HL-60 (cell line): ENCODE measurements at regions not wholly inside any gene's neighbourhood (a gene's known extent, or its start where the extent isn't known, plus 50 kb on each side); places are given as distances from the start of the nearest gene placed in this dataset.

Source experiments
- CTCF ChIP-seq: IDR thresholded peaks from one replicate; pipeline ENCODE4 v1.5.1; 2011; ENCODE audit warnings: low read length, control low read depth, inconsistent platforms; ENCODE audit not compliant: insufficient read depth
- POLR2AphosphoS5 ChIP-seq: IDR thresholded peaks from 2 replicates; pipeline ENCODE4 v1.6.1; 2012; ENCODE audit warnings: low read depth
- REST ChIP-seq: IDR thresholded peaks from 2 replicates; pipeline ENCODE4 v1.6.1; 2012; ENCODE audit warnings: low read depth; ENCODE audit not compliant: insufficient replicate concordance

GRCh38 chr5:104400941-104401340, 838.4 kb upstream of the NUDT12 start:
- no peak for TF ChIP-seq REST
- TF ChIP-seq POLR2AphosphoS5 = no peak
- TF ChIP-seq CTCF = no peak
